Aorta (tissue), 5 donors: ENCODE measurements at regions not wholly inside any gene's neighbourhood (a gene's known extent, or its start where the extent isn't known, plus 50 kb on each side); places are given as distances from the start of the nearest gene placed in this dataset.

ENCODE experiments used
- ATAC-seq: fragments of 200-7000 bp; cut with Tn5 transposase; one replicate; pipeline ENCODE4 v1.9.1; 2022; ENCODE audit warnings: moderate library complexity; ENCODE audit not compliant: low FRiP score
- DNase-seq, 2 donors: peaks; one replicate each; pipeline ENCODE4 v3.0.0-alpha.2; 2020
- H3K27ac ChIP-seq, 2 donors: one replicate each; pipeline ENCODE4 v1.5.1; 2013; ENCODE audit warnings: low read length in 2 of 2, mild to moderate bottlenecking in 2 of 2, moderate library complexity in 2 of 2, control low read depth in 1 of 2, inconsistent platforms in 1 of 2, low read depth in 1 of 2
- H3K27me3 ChIP-seq, 2 donors: one replicate each; pipeline ENCODE4 v1.6.1; 2013; ENCODE audit warnings: control low read depth in 1 of 2, low read length in 1 of 2, mild to moderate bottlenecking in 1 of 2, moderate library complexity in 1 of 2; ENCODE audit not compliant: insufficient read depth in 2 of 2, control insufficient read depth in 1 of 2
- H3K36me3 ChIP-seq, 2 donors: one replicate each; pipeline ENCODE4 v1.6.1; 2013; ENCODE audit warnings: control low read depth in 1 of 2, low read length in 1 of 2, mild to moderate bottlenecking in 1 of 2; ENCODE audit not compliant: insufficient read depth in 2 of 2, control insufficient read depth in 1 of 2
- H3K4me1 ChIP-seq, 2 donors: one replicate each; pipeline ENCODE4 v1.6.1; 2013; ENCODE audit warnings: low read length in 2 of 2, control low read depth in 1 of 2, mild to moderate bottlenecking in 1 of 2, moderate library complexity in 1 of 2; ENCODE audit not compliant: insufficient read depth in 2 of 2, control insufficient read depth in 1 of 2
- H3K4me3 ChIP-seq, 2 donors: one replicate each; pipeline ENCODE4 v1.5.1; 2013; ENCODE audit warnings: low read length in 2 of 2, control low read depth in 1 of 2, mild to moderate bottlenecking in 1 of 2
- H3K9me3 ChIP-seq: one replicate; pipeline ENCODE4 v1.6.1; 2013; ENCODE audit warnings: mild to moderate bottlenecking, low read length; ENCODE audit not compliant: control insufficient read depth
- WGBS, 2 donors: extraction: QIAGEN DNeasy Blood & Tissue Kit; methylation state at CpG; one replicate each; pipeline ENCODE4 v1.1.7; 2013; 5-methylcytosine and 5-hydroxymethylcytosine counted together
- intact Hi-C, 2 donors: fragments of 100-400 bp; cut with DNase I; formaldehyde crosslinking; loops; one replicate each; pipeline versions ENCODE4 v1.14.2 to v1.15.0; 2022
- donor health status: healthy with polysubstance abuse.
- donor health status: Bipolar disorder and iron deficiency.
- donor health status: DM: no; HTN: no; CAD: no.
- donor health status: DM: no; HTN: no; CAD: no.
- donor health status: DM: yes; HTN: yes; CAD: no.

GRCh38 chr7:68421712-68422111 is 1176.6 kb upstream of the AUTS2 start:
- WGBS, 2 donors = 89 to 93% methylated on average over 7 of the region's 7 CpGs

GRCh38 chr7:68422281-68422680 is 1176.0 kb upstream of the AUTS2 start:
- intact Hi-C loops = no loop called here
- Histone ChIP-seq H3K27me3 (peaks cover 0 to 1% of the 10 kb centered on the region in 2 donors), H3K4me3 (no peak overlapping the region), H3K27ac (no peak overlapping the region), H3K4me1 (peaks cover 0 to 2% of the 10 kb centered on the region in 2 donors), H3K36me3 (no peaks in the 10 kb centered on the region), H3K9me3 (no peaks in the 10 kb centered on the region)
- DNase-seq = no peak
- 46 to 59% methylated on average over 4 of the region's 4 CpGs for WGBS, 2 donors
- ATAC-seq = no peak

More at GRCh38 chr7:68421712-68422111, 1176.6 kb upstream of the AUTS2 start:
- no peak overlapping the region for H3K27ac ChIP-seq
- DNase-seq (no peak), ATAC-seq (no peak)
- no peaks in the 10 kb centered on the region for H3K36me3 ChIP-seq
- H3K4me1 ChIP-seq = peaks cover 0 to 2% of the 10 kb centered on the region in 2 donors
- H3K9me3 ChIP-seq = no peaks in the 10 kb centered on the region
- no peak overlapping the region for H3K4me3 ChIP-seq
- H3K27me3 ChIP-seq = peaks cover 0 to 1% of the 10 kb centered on the region in 2 donors
- intact Hi-C loops = no loop called here

- Histone ChIP-seq H3K36me3 (no peaks in the 10 kb centered on the region), H3K4me1 (peaks cover 0 to 2% of the 10 kb centered on the region in 2 donors), H3K27ac (no peak overlapping the region), H3K9me3 (no peaks in the 10 kb centered on the region), H3K27me3 (no peaks in the 10 kb centered on the region), H3K4me3 (no peak overlapping the region)
- intact Hi-C loops = no loop called here
- 77 to 79% methylated on average over 5 of the region's 5 CpGs for WGBS, 2 donors
- DNase-seq (no peak), ATAC-seq (no peak)
Observed at GRCh38 chr7:68423356-68423755, 1174.9 kb upstream of the AUTS2 start.

GRCh38 chr7:68424658-68425297 is 1173.5 kb upstream of the AUTS2 start:
- peaks cover 0 to 2% of the 10 kb centered on the region in 2 donors for H3K4me1 ChIP-seq
- no peaks in the 10 kb centered on the region for H3K27me3 ChIP-seq
- intact Hi-C loops = no loop called here
- H3K27ac ChIP-seq = no peak overlapping the region
- ATAC-seq (no peak), DNase-seq (no peak)
- WGBS, 2 donors = 87 to 92% methylated on average over 4 of the region's 4 CpGs
- no peaks in the 10 kb centered on the region for H3K36me3 ChIP-seq
- no peak overlapping the region for H3K4me3 ChIP-seq
- no peaks in the 10 kb centered on the region for H3K9me3 ChIP-seq

- Histone ChIP-seq H3K4me1 (peaks cover 0 to 2% of the 10 kb centered on the region in 2 donors), H3K9me3 (no peaks in the 10 kb centered on the region), H3K36me3 (no peaks in the 10 kb centered on the region), H3K27ac (no peak overlapping the region), H3K27me3 (no peaks in the 10 kb centered on the region), H3K4me3 (no peak overlapping the region)
- DNase-seq (no peak), ATAC-seq (no peak)
- intact Hi-C loops = no loop called here
- 94 to 97% methylated on average over 6 of the region's 6 CpGs for WGBS, 2 donors
Observed at GRCh38 chr7:68425377-68425776, 1172.9 kb upstream of the AUTS2 start.

GRCh38 chr7:68429411-68430117 is 1168.7 kb upstream of the AUTS2 start:
- Histone ChIP-seq H3K4me1 (peaks cover 0 to 7% of the 10 kb centered on the region in 2 donors), H3K36me3 (no peaks in the 10 kb centered on the region), H3K9me3 (no peaks in the 10 kb centered on the region), H3K4me3 (no peak overlapping the region), H3K27ac (no peak overlapping the region), H3K27me3 (no peaks in the 10 kb centered on the region)
- intact Hi-C loops = no loop called here
- WGBS, 2 donors = 61 to 66% methylated on average over 8 of the region's 8 CpGs
- DNase-seq (no peak), ATAC-seq (no peak)

- 54 to 57% methylated on average over 4 of the region's 4 CpGs for WGBS, 2 donors
- Histone ChIP-seq H3K9me3 (no peaks in the 10 kb centered on the region), H3K4me3 (no peak overlapping the region), H3K27ac (no peak overlapping the region), H3K27me3 (peaks cover 0 to 2% of the 10 kb centered on the region in 2 donors), H3K4me1 (peaks cover 0 to 7% of the 10 kb centered on the region in 2 donors), H3K36me3 (no peaks in the 10 kb centered on the region)
- DNase-seq (no peak), ATAC-seq (no peak)
- intact Hi-C loops = no loop called here
Observed at GRCh38 chr7:68432585-68432984, 1165.7 kb upstream of the AUTS2 start.

GRCh38 chr7:68433462-68434070 is 1164.7 kb upstream of the AUTS2 start:
- H3K9me3 ChIP-seq = no peaks in the 10 kb centered on the region
- ATAC-seq (no peak), DNase-seq (no peak)
- WGBS, 2 donors = 16 to 29% methylated on average over 5 of the region's 5 CpGs
- no peak overlapping the region for H3K4me3 ChIP-seq
- intact Hi-C loops = no loop called here
- H3K36me3 ChIP-seq = no peaks in the 10 kb centered on the region
- peaks cover 0 to 3% of the 10 kb centered on the region in 2 donors for H3K27me3 ChIP-seq
- H3K4me1 ChIP-seq = peaks cover 0 to 7% of the 10 kb centered on the region in 2 donors
- no peak overlapping the region for H3K27ac ChIP-seq
